ENCODE measurements at regions not wholly inside any gene's neighbourhood (a gene's known extent, or its start where the extent isn't known, plus 50 kb on each side); places are given as distances from the start of the nearest gene placed in this dataset.

- no peak for DNase-seq (ENCODE audit: low read depth in 2 of 2)
These were observed 347.0 kb upstream of the SLC30A5 start for GRCh38 chr5:68746643-68747420.

GRCh38 chr5:68747521-68747920 lies 346.3 kb upstream of the SLC30A5 start:
- DNase-seq (ENCODE audit: low read depth in 2 of 2): no peak

GRCh38 chr5:68748101-68748500 lies 345.7 kb upstream of the SLC30A5 start:
- no peak for DNase-seq (ENCODE audit: low read depth in 2 of 2)

- DNase-seq (ENCODE audit: low read depth in 2 of 2): no peak
These were observed 344.7 kb upstream of the SLC30A5 start for GRCh38 chr5:68749077-68749476.

GRCh38 chr5:68749631-68750030 lies 344.2 kb upstream of the SLC30A5 start:
- DNase-seq (ENCODE audit: low read depth in 2 of 2): no peak

- no peak for DNase-seq (ENCODE audit: low read depth in 2 of 2)
These were observed 342.2 kb upstream of the SLC30A5 start for GRCh38 chr5:68751661-68752060.

GRCh38 chr5:68754536-68754935 lies 339.3 kb upstream of the SLC30A5 start:
- DNase-seq (ENCODE audit: low read depth in 2 of 2): no peak

- no peak for DNase-seq (ENCODE audit: low read depth in 2 of 2)
These were observed 338.5 kb upstream of the SLC30A5 start for GRCh38 chr5:68755293-68755692.

GRCh38 chr5:68757006-68757405 lies 336.8 kb upstream of the SLC30A5 start:
- no peak for DNase-seq (ENCODE audit: low read depth in 2 of 2)

GRCh38 chr5:68757626-68758212 lies 336.1 kb upstream of the SLC30A5 start:
- no peak for DNase-seq (ENCODE audit: low read depth in 2 of 2)

- DNase-seq (ENCODE audit: low read depth in 2 of 2): no peak
These were observed 334.2 kb upstream of the SLC30A5 start for GRCh38 chr5:68759593-68759992.

- DNase-seq (ENCODE audit: low read depth in 2 of 2): no peak
These were observed 331.6 kb upstream of the SLC30A5 start for GRCh38 chr5:68762201-68762600.

GRCh38 chr5:68766952-68767464 lies 326.8 kb upstream of the SLC30A5 start:
- no peak for DNase-seq (ENCODE audit: low read depth in 2 of 2)

GRCh38 chr5:68770551-68770950 lies 323.3 kb upstream of the SLC30A5 start:
- no peak for DNase-seq (ENCODE audit: low read depth in 2 of 2)

GRCh38 chr5:68771221-68771620 lies 322.6 kb upstream of the SLC30A5 start:
- no peak for DNase-seq (ENCODE audit: low read depth in 2 of 2)

- no peak for DNase-seq (ENCODE audit: low read depth in 2 of 2)
These were observed 322.1 kb upstream of the SLC30A5 start for GRCh38 chr5:68771732-68772131.

GRCh38 chr5:68776381-68776780 lies 317.4 kb upstream of the SLC30A5 start:
- DNase-seq (ENCODE audit: low read depth in 2 of 2): no peak

- no peak for DNase-seq (ENCODE audit: low read depth in 2 of 2)
These were observed 316.7 kb upstream of the SLC30A5 start for GRCh38 chr5:68777135-68777534.

GRCh38 chr5:68778484-68778883 lies 315.3 kb upstream of the SLC30A5 start:
- no peak for DNase-seq (ENCODE audit: low read depth in 2 of 2)

GRCh38 chr5:68780299-68780955 lies 313.4 kb upstream of the SLC30A5 start:
- no peak for DNase-seq (ENCODE audit: low read depth in 2 of 2)

GRCh38 chr5:68793074-68793473 lies 300.7 kb upstream of the SLC30A5 start:
- DNase-seq (ENCODE audit: low read depth in 2 of 2): no peak

GRCh38 chr5:68793993-68794392 lies 299.8 kb upstream of the SLC30A5 start:
- no peak for DNase-seq (ENCODE audit: low read depth in 2 of 2)

GRCh38 chr5:68795190-68795589 lies 298.6 kb upstream of the SLC30A5 start:
- no peak for DNase-seq (ENCODE audit: low read depth in 2 of 2)
